Epithelial cell of proximal tubule (primary cell): ENCODE measurements at regions not wholly inside any gene's neighbourhood (a gene's known extent, or its start where the extent isn't known, plus 50 kb on each side); places are given as distances from the start of the nearest gene placed in this dataset.
"Not testable (repeated sequence)": the region's sequence is repeated elsewhere in the genome, so short reads cannot be mapped to it uniquely, and the experiment has no call there.

ENCODE experiments used
- DNase-seq: peaks from one replicate; pipeline ENCODE4 v3.0.0-alpha.2; 2011; ENCODE audit warnings: low read depth
- H3K4me3 ChIP-seq: 2 replicates; pipeline ENCODE4 v1.5.1; 2011; ENCODE audit warnings: low read depth, mild to moderate bottlenecking, low read length
- TF ChIP-seq, protein P1 (sequence below): conservative IDR thresholded peaks from 2 replicates; pipeline ENCODE4 v1.5.1; 2012; ENCODE audit warnings: low read depth, mild to moderate bottlenecking, low read length

DNA sequence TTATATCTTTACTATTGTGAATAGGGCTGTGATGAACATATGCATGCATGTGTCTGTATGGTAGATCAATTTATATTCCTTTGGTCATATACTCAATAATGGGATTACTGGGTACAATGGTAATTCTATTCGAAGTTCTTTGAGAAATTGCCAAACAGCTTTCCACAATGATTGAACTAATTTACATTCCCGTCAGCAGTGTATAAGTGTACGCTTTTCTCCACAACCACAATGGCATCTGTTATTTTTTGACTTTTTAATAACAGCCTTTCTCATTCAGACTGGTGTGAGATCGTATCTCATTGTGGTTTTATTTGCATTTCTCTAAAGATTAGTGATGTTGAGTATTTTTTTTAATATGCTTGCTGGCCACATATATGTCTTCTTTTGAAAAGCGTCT is 439.4 kb upstream of the KLHL4 start:
- no peak overlapping the region for H3K4me3 ChIP-seq
- TF ChIP-seq, protein P1, sequence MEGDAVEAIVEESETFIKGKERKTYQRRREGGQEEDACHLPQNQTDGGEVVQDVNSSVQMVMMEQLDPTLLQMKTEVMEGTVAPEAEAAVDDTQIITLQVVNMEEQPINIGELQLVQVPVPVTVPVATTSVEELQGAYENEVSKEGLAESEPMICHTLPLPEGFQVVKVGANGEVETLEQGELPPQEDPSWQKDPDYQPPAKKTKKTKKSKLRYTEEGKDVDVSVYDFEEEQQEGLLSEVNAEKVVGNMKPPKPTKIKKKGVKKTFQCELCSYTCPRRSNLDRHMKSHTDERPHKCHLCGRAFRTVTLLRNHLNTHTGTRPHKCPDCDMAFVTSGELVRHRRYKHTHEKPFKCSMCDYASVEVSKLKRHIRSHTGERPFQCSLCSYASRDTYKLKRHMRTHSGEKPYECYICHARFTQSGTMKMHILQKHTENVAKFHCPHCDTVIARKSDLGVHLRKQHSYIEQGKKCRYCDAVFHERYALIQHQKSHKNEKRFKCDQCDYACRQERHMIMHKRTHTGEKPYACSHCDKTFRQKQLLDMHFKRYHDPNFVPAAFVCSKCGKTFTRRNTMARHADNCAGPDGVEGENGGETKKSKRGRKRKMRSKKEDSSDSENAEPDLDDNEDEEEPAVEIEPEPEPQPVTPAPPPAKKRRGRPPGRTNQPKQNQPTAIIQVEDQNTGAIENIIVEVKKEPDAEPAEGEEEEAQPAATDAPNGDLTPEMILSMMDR: no peak
- DNase-seq: no peak

DNA sequence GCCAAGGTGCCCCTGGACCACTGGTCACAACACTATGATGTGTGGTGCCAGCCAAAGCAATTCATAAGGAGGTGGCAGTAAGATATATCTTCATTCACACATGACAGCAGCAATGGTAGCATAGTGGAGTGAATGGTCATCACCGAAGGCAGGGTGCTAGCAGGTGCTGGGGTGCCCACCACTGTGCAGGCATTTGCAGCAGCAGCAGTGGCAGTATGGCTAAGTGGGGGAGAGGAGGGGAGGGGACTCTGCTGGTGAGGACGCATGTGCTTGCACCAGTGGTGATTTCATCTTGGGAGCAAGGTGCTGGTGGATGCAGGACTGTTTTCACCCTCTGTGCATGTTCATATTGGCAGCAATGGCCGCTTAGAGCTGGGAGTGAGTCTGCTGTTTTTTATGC is 419.1 kb upstream of the KLHL4 start:
- TF ChIP-seq, protein P1: no peak
- H3K4me3 ChIP-seq: no peak overlapping the region
- no peak for DNase-seq

DNA sequence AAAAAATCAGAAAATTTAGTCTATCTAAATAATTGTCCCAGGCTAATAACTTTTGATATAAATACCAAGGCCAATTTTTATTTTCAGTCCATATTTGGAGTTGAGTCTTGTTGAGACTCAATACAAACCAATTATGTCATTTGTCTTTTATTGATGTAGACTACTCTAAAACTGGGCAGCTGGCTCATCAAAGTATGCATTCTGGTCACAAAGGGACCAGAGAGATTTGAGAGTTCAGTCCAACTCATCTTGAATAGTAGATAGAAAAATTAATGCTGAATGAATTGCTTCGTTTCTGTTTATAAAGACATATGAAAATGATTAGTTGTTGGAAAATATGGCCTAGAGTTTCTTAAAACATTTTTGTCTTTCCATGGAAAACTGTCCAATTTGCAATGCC is 412.5 kb upstream of the KLHL4 start:
- TF ChIP-seq, protein P1: no peak
- H3K4me3 ChIP-seq: no peak overlapping the region
- DNase-seq: no peak

DNA sequence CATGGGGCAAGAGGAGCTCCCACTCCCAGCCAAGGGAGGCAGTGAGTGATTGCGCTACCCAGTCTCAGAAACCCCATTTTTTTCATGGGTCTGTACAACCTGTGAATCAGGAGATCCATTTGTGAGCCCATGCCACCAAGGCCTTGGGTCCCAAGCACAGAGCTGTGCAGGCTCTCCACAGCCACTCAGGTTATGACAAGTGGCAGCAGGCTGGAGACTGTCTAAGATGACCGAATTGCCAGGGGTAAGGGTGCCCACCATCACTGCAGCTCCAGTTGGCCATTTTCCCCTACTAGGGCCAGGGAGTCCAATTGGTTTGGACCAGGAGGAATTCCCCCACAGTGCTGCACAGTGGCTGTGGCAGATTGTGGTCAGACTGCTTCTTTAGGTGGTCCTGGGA is 407.5 kb upstream of the KLHL4 start:
- no peak overlapping the region for H3K4me3 ChIP-seq
- DNase-seq: no peak
- TF ChIP-seq, protein P1: no peak

DNA sequence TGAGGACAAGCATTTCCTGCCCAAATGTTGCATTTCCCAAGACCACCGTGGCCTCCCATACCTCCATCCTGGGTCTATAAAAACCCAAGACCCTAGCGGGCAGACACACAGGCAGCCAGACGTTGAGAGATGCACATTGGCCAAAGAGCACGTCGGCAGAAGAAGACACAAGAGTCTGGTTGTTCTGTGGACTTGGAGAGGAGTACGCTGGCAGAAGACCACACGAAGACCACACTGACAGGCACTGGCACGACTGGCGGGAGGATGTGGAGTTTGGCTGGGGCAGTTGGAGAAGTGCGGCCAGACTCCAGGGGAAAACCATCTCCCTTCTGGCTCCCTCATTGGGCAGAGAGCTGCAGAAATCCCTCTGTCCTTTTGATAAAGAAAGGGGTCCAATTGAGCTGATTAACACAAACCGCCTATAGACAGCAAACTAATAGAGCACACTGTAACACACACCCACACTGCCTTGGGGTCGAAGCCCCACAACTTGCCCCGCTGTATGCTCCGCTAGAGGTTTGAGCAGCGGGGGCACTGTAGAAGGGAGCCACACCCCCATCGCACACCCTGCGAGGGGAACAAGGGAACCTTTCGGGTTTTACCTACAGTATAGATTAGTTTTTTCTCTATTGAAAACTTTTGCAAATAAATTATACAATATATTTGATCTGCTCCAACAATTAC is 376.7 kb upstream of the KLHL4 start:
- no peak for DNase-seq
- no peak overlapping the region for H3K4me3 ChIP-seq
- TF ChIP-seq, protein P1: no peak

DNA sequence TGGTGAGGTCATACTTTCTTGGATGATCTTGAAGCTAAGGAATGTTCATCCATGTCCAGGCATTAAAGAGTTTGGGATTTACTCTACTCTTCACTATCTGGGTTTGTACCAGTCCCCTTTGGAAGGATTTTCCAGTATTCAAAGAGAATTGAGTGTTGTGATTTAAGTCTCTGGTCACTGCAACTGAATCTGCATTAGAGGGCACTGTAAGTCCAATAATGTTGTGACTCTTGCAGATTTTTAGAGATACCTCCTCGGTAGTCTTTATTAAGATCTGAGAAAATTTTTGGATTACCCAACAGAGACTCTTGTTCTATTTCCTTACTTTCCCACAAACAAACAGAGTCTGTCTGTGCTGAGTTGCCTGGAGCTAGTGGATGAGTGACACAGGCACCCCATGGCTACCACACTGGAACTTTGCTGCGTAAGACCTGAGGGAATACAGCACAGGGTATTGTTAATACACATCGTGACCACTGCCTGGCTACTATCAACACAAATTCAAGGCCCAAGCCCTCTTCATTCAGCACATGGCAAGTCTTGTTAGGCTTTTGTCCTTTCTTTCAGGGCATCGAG is 357.1 kb upstream of the KLHL4 start:
- H3K4me3 ChIP-seq: no peak overlapping the region
- DNase-seq: no peak
- TF ChIP-seq, protein P1: no peak

DNA sequence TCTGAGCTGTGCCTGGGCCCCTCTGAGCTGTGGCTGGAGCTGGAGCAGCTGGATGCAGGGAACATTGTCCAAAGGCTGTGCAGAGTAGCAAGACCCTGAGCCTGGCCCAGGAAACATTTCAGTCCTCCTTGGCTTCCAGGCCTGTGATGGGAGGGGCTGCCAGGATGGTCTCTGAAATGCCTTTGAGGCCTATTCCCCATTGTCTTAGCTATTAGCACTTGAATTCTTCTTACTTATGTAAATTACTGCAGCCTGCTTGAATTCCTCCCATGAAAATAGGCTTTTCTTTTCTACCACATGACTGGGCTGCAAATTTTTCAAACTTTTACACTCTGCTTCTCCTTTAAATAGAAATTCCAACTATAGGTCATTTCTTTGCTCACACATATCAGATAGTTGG is 349.8 kb upstream of the KLHL4 start:
- TF ChIP-seq, protein P1: no peak
- DNase-seq: no peak

DNA sequence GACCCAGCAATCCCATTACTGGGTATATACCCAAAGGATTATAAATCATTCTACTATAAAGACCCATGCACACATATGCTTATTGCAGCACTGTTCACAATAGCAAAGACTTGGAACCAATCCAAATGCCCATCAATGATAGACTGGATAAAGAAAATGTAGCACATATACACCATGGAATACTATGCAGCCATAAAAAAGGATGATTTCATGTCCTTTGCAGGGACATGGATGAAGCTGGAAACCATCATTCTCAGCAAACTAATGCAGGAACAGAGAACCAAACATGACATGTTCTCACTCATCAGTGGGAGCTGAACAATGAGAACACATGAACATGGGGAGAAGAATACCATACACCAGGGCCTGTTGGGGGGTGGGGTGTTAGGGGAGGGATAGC is 339.6 kb upstream of the KLHL4 start:
- not testable (repeated sequence) for H3K4me3 ChIP-seq, DNase-seq

More for the DNA sequence above, 349.8 kb upstream of the KLHL4 start:
- no peak overlapping the region for H3K4me3 ChIP-seq
